ENCODE measurements at regions not wholly inside any gene's neighbourhood (a gene's known extent, or its start where the extent isn't known, plus 50 kb on each side); places are given as distances from the start of the nearest gene placed in this dataset.

GRCh38 chr20:20781029-20781428 lies 68.6 kb upstream of the RALGAPA2 start:
- no peak for TF ChIP-seq CTCF (IDR thresholded peaks at IDR 0.05; ENCODE audit: low read depth, low read length)
- no peak for TF ChIP-seq EZH2phosphoT487 (IDR thresholded peaks at IDR 0.05; ENCODE audit: low read depth)
